Keratinocyte (primary cell): ENCODE measurements at regions not wholly inside any gene's neighbourhood (a gene's known extent, or its start where the extent isn't known, plus 50 kb on each side); places are given as distances from the start of the nearest gene placed in this dataset.

Experiments used
- DNase-seq: peaks from one replicate; pipeline ENCODE4 v3.0.0-alpha.2; 2011; ENCODE audit warnings: low read depth, missing footprints, low spot score
- FAIRE-seq: peaks from 2 replicates; lab custom pipeline; 2011; peaks lifted over from hg19 to GRCh38; lab: Jason Lieb, UNC
- H2AFZ ChIP-seq: 2 replicates; pipeline ENCODE4 v1.6.0; 2012; ENCODE audit warnings: low read length, control low read depth, inconsistent platforms; ENCODE audit not compliant: control insufficient read depth
- H3K27ac ChIP-seq: 2 replicates; pipeline ENCODE4 v1.5.1; 2011; ENCODE audit warnings: low read length; ENCODE audit not compliant: control insufficient read depth, insufficient read depth
- H3K27me3 ChIP-seq: 3 replicates; pipeline ENCODE4 v1.6.0; 2011; ENCODE audit warnings: low read length; ENCODE audit not compliant: control insufficient read depth, insufficient read depth; ENCODE audit errors: extremely low read depth
- H3K36me3 ChIP-seq, 2 experiments: 2 replicates in 1 of 2; 3 replicates in 1 of 2; pipeline ENCODE4 v1.5.1; 2011; ENCODE audit warnings: low read length in 2 of 2, mild to moderate bottlenecking in 1 of 2; ENCODE audit not compliant: control insufficient read depth in 2 of 2, insufficient read depth in 2 of 2; ENCODE audit errors: extremely low read depth in 1 of 2
- H3K4me1 ChIP-seq: 3 replicates; pipeline ENCODE4 v1.5.1; 2011; ENCODE audit warnings: low read length; ENCODE audit not compliant: control insufficient read depth, insufficient read depth; ENCODE audit errors: extremely low read depth
- H3K4me2 ChIP-seq: 3 replicates; pipeline ENCODE4 v1.6.0; 2011; ENCODE audit warnings: low read depth, low read length; ENCODE audit not compliant: control insufficient read depth, insufficient read depth; ENCODE audit errors: extremely low read depth
- H3K4me3 ChIP-seq, 3 experiments: fragments of 200-600 bp in 1 of 3; sonication (generic) in 1 of 3; 2 replicates in 2 of 3; 3 replicates in 1 of 3; pipeline ENCODE4 v1.5.1; 2011 to 2016; ENCODE audit warnings: low read length in 3 of 3, mild to moderate bottlenecking in 3 of 3, control low read depth in 2 of 3, inconsistent platforms in 1 of 3, low read depth in 1 of 3, mixed read lengths in 1 of 3, mixed run types in 1 of 3, moderate library complexity in 1 of 3; ENCODE audit not compliant: control insufficient read depth in 2 of 3, insufficient read depth in 2 of 3; ENCODE audit errors: extremely low read depth in 1 of 3
- H3K79me2 ChIP-seq: 2 replicates; pipeline ENCODE4 v1.6.0; 2012; ENCODE audit warnings: low read length; ENCODE audit not compliant: control insufficient read depth, insufficient read depth
- H3K9ac ChIP-seq: 3 replicates; pipeline ENCODE4 v1.6.0; 2011; ENCODE audit warnings: low read length; ENCODE audit not compliant: control insufficient read depth, insufficient read depth; ENCODE audit errors: extremely low read depth
- H3K9me1 ChIP-seq: 3 replicates; pipeline ENCODE4 v1.6.0; 2011; ENCODE audit warnings: low read length; ENCODE audit not compliant: control insufficient read depth, insufficient read depth; ENCODE audit errors: extremely low read depth
- H3K9me3 ChIP-seq: 2 replicates; pipeline ENCODE4 v1.5.1; 2012; ENCODE audit warnings: low read depth, low read length; ENCODE audit not compliant: control insufficient read depth
- H4K20me1 ChIP-seq: 3 replicates; pipeline ENCODE4 v1.6.0; 2011; ENCODE audit warnings: low read length; ENCODE audit not compliant: control insufficient read depth, insufficient read depth; ENCODE audit errors: extremely low read depth
- CTCF ChIP-seq, 3 experiments: IDR thresholded peaks in 1 of 3; conservative IDR thresholded peaks in 1 of 3; optimal IDR thresholded peaks in 1 of 3; 2 replicates in 2 of 3; 3 replicates in 1 of 3; pipeline versions ENCODE3 to v1.5.1; 2011; ENCODE audit warnings: low read length in 3 of 3, mild to moderate bottlenecking in 3 of 3, moderate library complexity in 2 of 3, control low read depth in 1 of 3, inconsistent platforms in 1 of 3; ENCODE audit not compliant: insufficient read depth in 2 of 3; ENCODE audit errors: extremely low read depth in 1 of 3
- EZH2 ChIP-seq: IDR thresholded peaks from one replicate; pipeline ENCODE4 v1.6.1; 2012; ENCODE audit warnings: inconsistent platforms, mild to moderate bottlenecking, low read length, moderate library complexity
- dilution Hi-C: fragments of 300-500 bp; cut with MboI; formaldehyde crosslinking; loops from one replicate; pipeline ENCODE4 v1.7.0; 2020; ENCODE audit warnings: low sequenced_read_pairs; ENCODE audit not compliant: extremely low pct_ligation_motif_present

GRCh38 chr10:78148216-78148960 lies 114.7 kb downstream of the RPS24 start:
- no peaks in the 10 kb centered on the region for H3K4me1 ChIP-seq
- H3K9me1 ChIP-seq: no peaks in the 10 kb centered on the region
- no peak overlapping the region for H3K9ac ChIP-seq
- H3K79me2 ChIP-seq: no peaks in the 10 kb centered on the region
- no peaks in the 10 kb centered on the region for H4K20me1 ChIP-seq
- H3K36me3 ChIP-seq: no peaks in the 10 kb centered on the region
- TF ChIP-seq CTCF (optimal IDR thresholded peaks at IDR 0.05 in 1 of 3, IDR thresholded peaks at IDR 0.05 in 1 of 3, conservative IDR thresholded peaks at IDR 0.05 in 1 of 3; ENCODE audit: extremely low read depth in 1 of 3, insufficient read depth in 2 of 3, low read length in 3 of 3) (no peak), EZH2 (no peak)
- H3K4me3 ChIP-seq: no peak overlapping the region
- dilution Hi-C loops: no loop called here
- no peak overlapping the region for H3K4me2 ChIP-seq
- no peaks in the 10 kb centered on the region for H3K27me3 ChIP-seq
- FAIRE-seq (no peak), DNase-seq (no peak)
- no peaks in the 10 kb centered on the region for H3K9me3 ChIP-seq
- no peak overlapping the region for H3K27ac ChIP-seq
- H2AFZ ChIP-seq: no peak overlapping the region

GRCh38 chr10:78148961-78149612 lies 115.4 kb downstream of the RPS24 start:
- Histone ChIP-seq H3K36me3 (no peaks in the 10 kb centered on the region), H3K79me2 (no peaks in the 10 kb centered on the region), H3K27me3 (no peaks in the 10 kb centered on the region), H3K27ac (no peak overlapping the region), H3K9me1 (no peaks in the 10 kb centered on the region), H3K9ac (no peak overlapping the region), H4K20me1 (no peaks in the 10 kb centered on the region), H3K4me3 (no peak overlapping the region), H3K4me2 (no peak overlapping the region), H2AFZ (no peak overlapping the region), H3K4me1 (no peaks in the 10 kb centered on the region), H3K9me3 (no peaks in the 10 kb centered on the region)
- TF ChIP-seq CTCF (optimal IDR thresholded peaks at IDR 0.05 in 1 of 3, IDR thresholded peaks at IDR 0.05 in 1 of 3, conservative IDR thresholded peaks at IDR 0.05 in 1 of 3; ENCODE audit: extremely low read depth in 1 of 3, insufficient read depth in 2 of 3, low read length in 3 of 3): no peak
- no peak for TF ChIP-seq EZH2
- FAIRE-seq: no peak
- dilution Hi-C loops: no loop called here
- no peak for DNase-seq
